Gastrocnemius medialis (tissue), 4 donors: ENCODE measurements at regions not wholly inside any gene's neighbourhood (a gene's known extent, or its start where the extent isn't known, plus 50 kb on each side); places are given as distances from the start of the nearest gene placed in this dataset.

Source experiments
- ATAC-seq, 2 donors: fragments of 150-250 bp; one replicate each; pipeline ENCODE4 v1.9.1; 2016
- DNase-seq, 2 donors: peaks; one replicate each; pipeline ENCODE4 v3.0.0-alpha.2; 2019
- H3K27ac ChIP-seq, 4 donors: fragments of 200-600 bp; sonication (generic); 1 replicate in 1 of 4; 2 replicates in 3 of 4; pipeline ENCODE4 v1.5.1; 2016 to 2018; ENCODE audit warnings: mild to moderate bottlenecking in 2 of 4, moderate library complexity in 1 of 4
- H3K27me3 ChIP-seq, 3 donors: fragments of 200-600 bp; sonication (generic) in 2 of 3; 1 replicate in 1 of 3; 2 replicates in 2 of 3; pipeline versions ENCODE4 v1.5.1 to v1.6.0; 2016 to 2019; ENCODE audit warnings: mild to moderate bottlenecking in 1 of 3, moderate library complexity in 1 of 3
- H3K36me3 ChIP-seq, 2 donors: fragments of 200-600 bp; sonication (generic) in 1 of 2; one replicate each; pipeline ENCODE4 v1.5.1; 2017 to 2018
- H3K4me1 ChIP-seq, 2 donors: fragments of 200-600 bp; sonication (generic) in 1 of 2; one replicate each; pipeline ENCODE4 v1.5.1; 2016 to 2017; ENCODE audit warnings: mild to moderate bottlenecking in 2 of 2
- H3K4me3 ChIP-seq, 4 donors: fragments of 200-600 bp; sonication (generic) in 3 of 4; 1 replicate in 1 of 4; 2 replicates in 3 of 4; pipeline ENCODE4 v1.5.1; 2016 to 2019; ENCODE audit warnings: mild to moderate bottlenecking in 2 of 4
- H3K9me3 ChIP-seq, 3 donors: fragments of 200-600 bp; sonication (generic) in 2 of 3; 1 replicate in 1 of 3; 2 replicates in 2 of 3; pipeline ENCODE4 v1.5.1; 2016 to 2019
- CTCF ChIP-seq, 5 experiments: fragments of 450-650 bp in 3 of 5; fragments of 200-600 bp in 2 of 5; sonication (generic) in 2 of 5; IDR thresholded peaks in 4 of 5; conservative IDR thresholded peaks in 1 of 5; 1 replicate in 4 of 5; 2 replicates in 1 of 5; pipeline ENCODE4 v1.5.1; 2016 to 2019; ENCODE audit warnings: antibody characterized with exemption in 5 of 5, mild to moderate bottlenecking in 3 of 5, moderate library complexity in 3 of 5
- POLR2A ChIP-seq, 2 donors: fragments of 450-650 bp; IDR thresholded peaks; one replicate each; pipeline ENCODE4 v1.6.1; 2017; ENCODE audit warnings: antibody characterized with exemption in 2 of 2, mild to moderate bottlenecking in 2 of 2, moderate library complexity in 2 of 2
- in situ Hi-C, 4 donors: fragments of 200-750 bp; cut with MboI; loops; one replicate each; pipeline versions ENCODE4 v1.15.0 to v1.8.0; 2017; ENCODE audit warnings: low sequenced_read_pairs in 4 of 4
- intact Hi-C: fragments of 100-400 bp; cut with DNase I; formaldehyde crosslinking; loops from one replicate; pipeline ENCODE4 v1.15.1; 2023; ENCODE audit warnings: low total_unique reads

- Histone ChIP-seq H3K9me3 (no peaks in the 10 kb centered on the region), H3K27ac (no peak overlapping the region), H3K4me3 (no peak overlapping the region), H3K4me1 (no peaks in the 10 kb centered on the region), H3K27me3 (no peaks in the 10 kb centered on the region), H3K36me3 (no peaks in the 10 kb centered on the region)
- intact Hi-C loops, result no loop called here
- no peak for ATAC-seq
- no peak for DNase-seq
- no peak for TF ChIP-seq CTCF (IDR thresholded peaks at IDR 0.05 in 4 of 5, conservative IDR thresholded peaks at IDR 0.05 in 1 of 5)
- no peak for TF ChIP-seq POLR2A (IDR thresholded peaks at IDR 0.05)
- in situ Hi-C loops, result no loop called here
Measured at GRCh38 chr4:28557755-28558154, 1697.1 kb downstream of the STIM2 start.

- Histone ChIP-seq H3K4me1 (no peaks in the 10 kb centered on the region), H3K4me3 (no peak overlapping the region), H3K9me3 (no peaks in the 10 kb centered on the region), H3K27ac (no peak overlapping the region), H3K36me3 (no peaks in the 10 kb centered on the region), H3K27me3 (no peaks in the 10 kb centered on the region)
- DNase-seq, result no peak
- no peak for ATAC-seq
- intact Hi-C loops, result no loop called here
- no peak for TF ChIP-seq CTCF (IDR thresholded peaks at IDR 0.05 in 4 of 5, conservative IDR thresholded peaks at IDR 0.05 in 1 of 5)
- TF ChIP-seq POLR2A (IDR thresholded peaks at IDR 0.05), result no peak
- in situ Hi-C loops, result no loop called here
Measured at GRCh38 chr4:28558895-28559294, 1698.3 kb downstream of the STIM2 start.

GRCh38 chr4:28562913-28563312, 1702.3 kb downstream of the STIM2 start:
- DNase-seq (no peak), ATAC-seq (no peak)
- intact Hi-C loops, result no loop called here
- Histone ChIP-seq H3K4me3 (no peak overlapping the region), H3K27ac (no peak overlapping the region), H3K9me3 (no peaks in the 10 kb centered on the region), H3K36me3 (no peaks in the 10 kb centered on the region), H3K4me1 (no peaks in the 10 kb centered on the region), H3K27me3 (no peaks in the 10 kb centered on the region)
- TF ChIP-seq POLR2A (IDR thresholded peaks at IDR 0.05) (no peak), CTCF (IDR thresholded peaks at IDR 0.05 in 4 of 5, conservative IDR thresholded peaks at IDR 0.05 in 1 of 5) (no peak)
- in situ Hi-C loops, result no loop called here

GRCh38 chr4:28565396-28565795, 1704.8 kb downstream of the STIM2 start:
- intact Hi-C loops, result no loop called here
- no peak overlapping the region for H3K27ac ChIP-seq
- TF ChIP-seq CTCF (IDR thresholded peaks at IDR 0.05 in 4 of 5, conservative IDR thresholded peaks at IDR 0.05 in 1 of 5) (no peak), POLR2A (IDR thresholded peaks at IDR 0.05) (no peak)
- in situ Hi-C loops, result no loop called here
- no peaks in the 10 kb centered on the region for H3K36me3 ChIP-seq
- no peaks in the 10 kb centered on the region for H3K9me3 ChIP-seq
- H3K4me3 ChIP-seq, result no peak overlapping the region
- no peaks in the 10 kb centered on the region for H3K27me3 ChIP-seq
- no peak for DNase-seq
- no peak for ATAC-seq
- H3K4me1 ChIP-seq, result no peaks in the 10 kb centered on the region

GRCh38 chr4:28600958-28601357, 1740.3 kb downstream of the STIM2 start:
- intact Hi-C loops (no loop called here), in situ Hi-C loops (no loop called here)
- Histone ChIP-seq H3K9me3 (no peaks in the 10 kb centered on the region), H3K4me3 (no peak overlapping the region), H3K27me3 (no peaks in the 10 kb centered on the region), H3K4me1 (no peaks in the 10 kb centered on the region), H3K27ac (no peak overlapping the region), H3K36me3 (no peaks in the 10 kb centered on the region)
- ATAC-seq, result no peak
- TF ChIP-seq CTCF (IDR thresholded peaks at IDR 0.05 in 4 of 5, conservative IDR thresholded peaks at IDR 0.05 in 1 of 5), result no peak
- no peak for TF ChIP-seq POLR2A (IDR thresholded peaks at IDR 0.05)
- no peak for DNase-seq
